ENCODE measurements at regions not wholly inside any gene's neighbourhood (a gene's known extent, or its start where the extent isn't known, plus 50 kb on each side); places are given as distances from the start of the nearest gene placed in this dataset.

- H3K14ac ChIP-seq (ENCODE audit: insufficient read length), result no peak overlapping the region
- no peaks in the 10 kb centered on the region for H3K23me2 ChIP-seq (ENCODE audit: low read depth, low read length)
- H4K20me1 ChIP-seq (replicated peaks in 1 of 2; ENCODE audit: control insufficient read depth in 1 of 2, insufficient read depth in 2 of 2, low read length in 2 of 2), result no peaks in the 10 kb centered on the region
- H3K79me2 ChIP-seq (ENCODE audit: control insufficient read depth in 1 of 2, insufficient read depth in 2 of 2, low read length in 2 of 2), result no peaks in the 10 kb centered on the region
- FAIRE-seq (no peak), DNase-seq (ENCODE audit: low read depth in 1 of 2, low spot score in 2 of 2) (no peak)
- no peak overlapping the region for H2BK12ac ChIP-seq (ENCODE audit: low read depth, low read length)
- ChIA-PET CTCF (ENCODE audit: partially characterized antibody) (interaction anchor here (0.8 kb wide), 1 partner anchor 66 kb away, joined by 3 read pairs; no protein-coding TSS in a partner anchor), POLR2A (ENCODE audit: partially characterized antibody) (no interaction called here)
- H3K36me3 ChIP-seq (ENCODE audit: control insufficient read depth in 2 of 4, insufficient read depth in 4 of 4, low read length in 3 of 4), result no peaks in the 10 kb centered on the region
- H3K79me1 ChIP-seq (ENCODE audit: low read depth, low read length), result no peaks in the 10 kb centered on the region
- H3K27ac ChIP-seq (ENCODE audit: low read depth, low read length), result no peak overlapping the region
- peak overlapping the region in 1 of 4 experiments; percentile 34; a peak in 2 of 7 replicates for H3K9ac ChIP-seq (replicated peaks in 1 of 4; ENCODE audit: extremely low read depth in 1 of 4, low read depth in 3 of 4, low read length in 3 of 4)
- H3K4ac ChIP-seq (replicated peaks; ENCODE audit: insufficient read length, low read depth, low read length), result no peak overlapping the region
- H3K56ac ChIP-seq (replicated peaks; ENCODE audit: insufficient read length, low read depth, low read length), result no peak overlapping the region
- no peak overlapping the region for H2BK15ac ChIP-seq (ENCODE audit: low read length)
- TF ChIP-seq SIX5 (IDR thresholded peaks at IDR 0.05; ENCODE audit: low read depth, low read length), result no peak
- no peak for TF ChIP-seq EP300 (IDR thresholded peaks at IDR 0.05; ENCODE audit: borderline replicate concordance in 1 of 2, low read depth in 2 of 2, low read length in 2 of 2)
- no peak for TF ChIP-seq MAX (IDR thresholded peaks at IDR 0.05)
- no peak for TF ChIP-seq SIN3A (conservative IDR thresholded peaks at IDR 0.05 in 1 of 2, IDR thresholded peaks at IDR 0.05 in 1 of 2; ENCODE audit: low read depth in 1 of 2, low read length in 2 of 2)
- TF ChIP-seq CHD2 (IDR thresholded peaks at IDR 0.05; ENCODE audit: low read length), result no peak
- no peak overlapping the region for H3K18ac ChIP-seq (ENCODE audit: extremely low read depth, low read length)
- no peak overlapping the region for H2BK5ac ChIP-seq (ENCODE audit: low read depth, low read length)
- H3K27me3 ChIP-seq (replicated peaks in 1 of 4; ENCODE audit: control insufficient read depth in 3 of 4, extremely low read depth in 1 of 4, insufficient read depth in 3 of 4, low read length in 3 of 4), result no peaks in the 10 kb centered on the region
- no peak overlapping the region for H2BK120ac ChIP-seq (replicated peaks; ENCODE audit: low read depth, low read length)
- no peaks in the 10 kb centered on the region for H3K4me1 ChIP-seq (replicated peaks in 1 of 4; ENCODE audit: control insufficient read depth in 3 of 4, insufficient read depth in 4 of 4, low read length in 3 of 4)
- H2BK20ac ChIP-seq (ENCODE audit: low read length), result no peak overlapping the region
- H4K5ac ChIP-seq (ENCODE audit: insufficient read length, low read depth, low read length), result no peak overlapping the region
- no peaks in the 10 kb centered on the region for H3K9me3 ChIP-seq (ENCODE audit: insufficient read depth in 2 of 2, low read depth in 1 of 2, low read length in 1 of 2)
- no peak overlapping the region for H4K91ac ChIP-seq (replicated peaks; ENCODE audit: insufficient read length, low read length)
- no peak overlapping the region for H2AK5ac ChIP-seq (ENCODE audit: low read depth, low read length)
- H2AFZ ChIP-seq (ENCODE audit: low read length), result no peak overlapping the region
- 83% methylated on average over 4 of the region's 4 CpGs; no CpG with 5 or more reads in 1 of the 2 experiments for WGBS, 2 experiments (ENCODE audit: extremely low coverage in 1 of 2, insufficient coverage in 1 of 2, insufficient read length in 1 of 2, insufficient replicate concordance in 2 of 2, low coverage in 1 of 2, low lambda C conversion rate in 2 of 2, missing lambda C conversion rate in 1 of 2)
- H3K4me3 ChIP-seq (ENCODE audit: extremely low read depth in 1 of 4, insufficient read depth in 2 of 4, low read depth in 3 of 4, low read length in 4 of 4), result no peak overlapping the region
- H3K23ac ChIP-seq (ENCODE audit: insufficient read length), result no peak overlapping the region
- H4K8ac ChIP-seq (ENCODE audit: extremely low read depth, insufficient read depth, low read length), result no peak overlapping the region
- no peak overlapping the region for H3K4me2 ChIP-seq (ENCODE audit: insufficient read depth in 1 of 2, low read depth in 2 of 2, low read length in 2 of 2)
Measured at GRCh38 chr1:178659789-178660208, 65.2 kb upstream of the RALGPS2 start.
